Fibroblast of skin of abdomen (primary cell): ENCODE measurements at regions not wholly inside any gene's neighbourhood (a gene's known extent, or its start where the extent isn't known, plus 50 kb on each side); places are given as distances from the start of the nearest gene placed in this dataset.
"Not testable (repeated sequence)": the region's sequence is repeated elsewhere in the genome, so short reads cannot be mapped to it uniquely, and the experiment has no call there.

Experiments
- DNase-seq: peaks from one replicate; pipeline ENCODE4 v3.0.0-alpha.2; 2013

DNA sequence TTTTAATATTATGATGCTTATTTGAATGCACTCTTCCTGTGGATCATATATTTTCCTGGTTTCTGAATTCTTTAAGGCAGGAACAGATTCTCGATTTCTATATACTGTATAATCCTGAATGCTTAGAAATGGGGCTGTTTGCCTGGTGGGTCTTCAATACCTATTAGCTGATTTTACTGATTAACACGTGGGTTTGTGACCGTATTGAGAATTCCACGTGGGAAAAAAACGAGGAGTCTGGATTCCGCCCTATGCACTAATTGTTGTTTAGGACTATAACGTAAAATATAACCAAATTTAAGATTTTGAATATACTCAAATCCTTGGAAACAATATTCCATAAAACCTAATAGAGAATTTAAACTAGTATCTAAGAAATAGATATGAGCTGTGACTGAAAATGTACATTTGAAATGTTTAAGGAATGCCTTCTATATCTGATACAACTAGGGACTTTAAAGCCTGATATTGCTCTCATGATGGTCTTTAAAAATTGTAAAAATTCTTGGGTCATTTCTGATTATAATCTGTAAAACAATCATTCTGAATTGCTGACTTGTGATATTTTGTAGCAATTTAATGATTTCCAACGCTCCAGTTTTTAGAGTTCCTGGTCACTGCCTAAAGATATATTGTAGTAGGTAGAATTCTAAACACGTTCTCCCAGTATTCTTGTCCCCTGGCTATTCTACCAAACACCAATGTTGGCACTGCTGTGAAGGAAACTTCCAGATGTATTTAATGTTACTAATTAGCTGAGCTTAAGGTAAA is 93.6 kb upstream of the NOX3 start:
- DNase-seq = no peak

DNA sequence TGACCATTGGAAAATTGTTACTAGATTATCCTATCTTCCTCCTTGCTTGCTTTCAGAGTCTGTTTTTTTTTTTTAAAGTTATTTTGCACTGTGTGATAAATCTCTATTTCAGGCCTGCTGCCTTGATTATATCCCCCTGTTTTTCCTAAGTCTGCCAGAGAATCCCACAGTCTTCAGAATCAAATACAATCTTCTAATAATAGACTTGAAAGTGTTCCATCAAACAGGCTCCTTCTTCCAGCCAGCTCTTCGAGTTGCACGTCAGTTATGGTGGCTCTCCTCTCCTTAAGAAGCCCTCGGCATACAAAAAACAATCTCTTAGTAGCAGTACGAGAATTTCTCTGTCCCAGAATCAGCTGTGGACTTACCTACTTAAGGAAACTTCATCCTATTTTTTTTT is 92.9 kb upstream of the NOX3 start:
- DNase-seq = no peak

DNA sequence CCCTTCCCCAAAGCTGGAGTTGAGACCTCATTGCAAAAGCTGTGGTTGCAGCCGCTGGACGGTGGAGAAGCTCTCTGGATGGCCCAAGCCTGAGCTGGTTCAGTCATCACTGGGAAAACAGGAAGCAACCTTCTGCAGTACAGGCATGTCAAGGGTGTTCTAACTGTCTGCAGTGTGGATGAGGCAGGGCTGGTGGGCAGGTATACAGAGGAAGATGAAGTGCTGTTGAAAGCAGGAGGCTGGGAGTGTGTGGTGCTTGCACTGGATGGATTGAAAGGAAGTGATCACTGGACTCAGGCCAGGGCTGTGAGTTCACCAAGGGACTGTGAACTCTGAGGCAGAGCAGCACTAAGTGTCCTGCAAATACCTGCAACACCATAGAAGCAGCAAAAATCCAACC is 89.0 kb upstream of the NOX3 start:
- no peak for DNase-seq

DNA sequence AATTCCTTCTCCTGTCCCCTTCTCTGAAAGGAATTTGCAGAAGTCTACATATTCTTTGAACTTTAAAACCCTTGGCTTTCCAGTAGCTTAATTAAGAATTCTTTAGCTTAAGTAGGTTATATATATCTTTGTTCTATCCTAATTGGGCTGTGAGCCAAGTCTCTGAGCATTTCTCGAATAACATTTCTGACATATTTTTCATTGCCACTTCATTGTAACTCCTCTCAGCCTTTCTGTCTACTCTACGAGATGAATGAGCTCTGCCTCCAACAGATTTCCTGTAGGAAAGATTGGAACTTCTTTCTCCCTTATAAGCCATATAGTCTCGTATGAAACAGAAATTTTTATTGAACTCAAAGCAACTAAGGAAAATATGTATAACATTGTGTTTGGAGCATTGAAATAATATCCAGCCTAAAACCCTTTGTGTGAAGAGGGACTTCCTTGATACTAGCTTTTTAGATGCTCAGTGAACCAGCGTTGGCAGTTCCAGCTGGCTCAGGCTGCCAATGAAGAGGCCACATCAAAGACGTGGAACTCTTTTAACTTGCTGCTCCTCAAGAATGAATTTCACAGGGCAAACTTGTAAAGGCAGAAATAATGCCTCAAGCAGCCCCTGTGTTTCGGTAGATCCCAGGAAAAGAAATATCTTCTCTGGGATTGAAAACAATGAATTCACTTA is 87.7 kb upstream of the NOX3 start:
- DNase-seq = peak; percentile 80

DNA sequence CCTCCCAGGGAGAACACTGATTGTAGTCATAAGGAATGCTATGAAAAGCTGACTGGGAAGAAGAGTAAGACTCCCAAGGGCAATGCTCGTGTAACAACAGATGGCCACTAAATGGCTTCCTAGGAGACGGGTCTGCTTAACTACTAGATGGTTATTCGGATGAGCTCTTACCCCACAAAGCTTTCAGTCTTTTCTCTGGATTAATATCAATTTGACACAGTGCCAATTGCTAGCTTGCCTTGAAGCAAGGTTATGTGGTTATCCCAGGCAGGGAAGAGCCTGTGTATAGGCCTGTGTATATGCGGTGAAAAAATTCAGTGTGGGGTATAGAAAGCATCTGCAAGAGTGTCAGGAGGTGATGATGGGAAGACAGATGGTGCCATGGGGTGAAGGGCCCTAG is 86.4 kb upstream of the NOX3 start:
- DNase-seq = peak; percentile 47

DNA sequence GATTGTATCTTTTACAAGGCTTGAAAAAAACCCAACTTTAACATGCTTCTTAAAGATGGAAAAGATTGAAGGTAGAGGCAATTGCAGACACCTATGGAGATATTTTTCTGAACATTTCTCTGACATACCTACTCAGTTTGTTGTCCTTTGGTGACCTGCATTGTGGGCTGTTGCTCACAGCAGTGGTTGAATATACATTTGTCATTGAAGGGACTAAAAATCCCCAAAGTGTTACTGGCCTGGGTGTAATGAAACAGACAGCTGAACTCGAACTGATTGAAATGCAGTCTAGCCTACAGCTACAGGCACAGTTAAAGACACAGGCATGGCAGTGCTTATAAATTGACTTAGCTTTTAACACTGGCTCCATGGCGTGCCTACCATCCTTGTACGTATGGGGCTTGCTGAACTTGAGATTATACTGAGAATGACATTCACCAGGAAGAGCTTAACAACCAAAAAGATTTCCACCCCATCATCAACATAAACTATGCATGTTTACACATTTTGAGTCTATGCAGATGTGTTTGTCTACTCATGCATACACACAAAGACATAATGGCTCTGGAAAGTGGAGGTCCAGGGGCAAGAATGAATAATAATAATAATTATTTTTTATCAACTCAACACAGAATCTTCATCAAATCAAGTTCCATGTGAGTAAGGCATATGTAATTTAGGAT is 83.2 kb upstream of the NOX3 start:
- no peak for DNase-seq

DNA sequence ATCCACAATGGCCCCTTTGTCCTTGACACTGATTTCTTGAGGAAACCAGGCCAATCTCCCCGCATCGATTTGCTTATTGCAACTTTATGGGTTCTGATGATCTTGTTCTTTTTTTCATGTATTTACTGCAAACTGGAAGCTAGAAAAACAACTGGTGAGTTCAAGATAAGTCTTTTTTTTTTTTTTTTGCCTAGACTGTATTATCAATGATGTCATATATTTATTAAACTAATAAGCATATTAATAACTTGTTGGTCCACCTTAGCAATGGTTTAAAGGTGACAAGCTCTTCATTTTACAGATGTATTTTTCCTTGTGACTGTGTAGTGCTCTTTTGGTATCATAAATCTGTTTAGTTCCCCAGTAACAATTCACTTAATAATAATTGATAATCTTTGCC is 79.0 kb upstream of the NOX3 start:
- no peak for DNase-seq

DNA sequence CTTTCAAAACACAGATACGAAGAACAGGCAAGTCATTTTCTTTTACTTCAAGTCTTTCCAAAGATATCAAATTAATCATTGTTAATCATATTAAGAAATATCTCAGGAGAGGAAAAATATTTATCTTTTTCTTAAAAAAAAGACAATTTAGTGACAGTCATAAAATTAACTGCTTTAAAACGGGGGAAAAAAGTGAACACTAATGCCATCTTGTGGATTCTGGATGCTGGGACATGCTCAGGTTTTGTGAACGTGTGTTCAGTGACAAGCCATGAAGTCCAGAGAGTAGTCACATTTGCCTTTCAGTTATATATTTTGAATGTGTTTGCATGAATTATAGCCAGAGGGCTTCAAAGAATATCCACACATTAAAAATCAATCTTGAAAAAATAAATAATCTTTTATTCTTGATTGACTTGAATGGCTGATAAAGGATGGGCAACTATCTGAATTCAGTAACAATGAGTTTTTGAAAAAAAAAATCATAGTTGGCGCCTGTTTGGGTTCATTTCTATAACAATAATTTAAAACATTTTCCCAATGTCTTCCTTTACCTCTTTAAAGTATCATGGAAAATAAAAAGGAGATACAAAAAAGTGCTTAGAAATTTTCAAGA is 74.7 kb upstream of the NOX3 start:
- peak; percentile 47 for DNase-seq

DNA sequence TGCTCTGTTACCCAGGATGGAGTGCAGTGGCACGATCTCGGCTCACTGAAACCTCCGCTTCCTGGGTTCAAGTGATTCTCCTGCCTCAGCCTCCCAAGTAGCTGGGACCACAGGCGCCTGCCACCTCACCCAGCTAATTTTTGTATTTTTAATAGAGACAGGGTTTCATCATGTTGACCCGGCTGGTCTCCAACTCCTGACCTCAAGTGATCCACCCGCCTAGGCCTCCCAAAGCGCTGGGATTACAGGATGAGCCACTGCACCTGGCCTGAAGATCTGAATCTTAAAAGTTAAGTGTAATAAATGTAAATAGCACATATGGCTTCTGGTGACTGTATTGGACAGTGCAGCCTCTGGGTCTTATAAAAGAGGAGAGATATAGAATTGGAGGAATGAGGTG is 74.2 kb upstream of the NOX3 start:
- not testable (repeated sequence) for DNase-seq

DNA sequence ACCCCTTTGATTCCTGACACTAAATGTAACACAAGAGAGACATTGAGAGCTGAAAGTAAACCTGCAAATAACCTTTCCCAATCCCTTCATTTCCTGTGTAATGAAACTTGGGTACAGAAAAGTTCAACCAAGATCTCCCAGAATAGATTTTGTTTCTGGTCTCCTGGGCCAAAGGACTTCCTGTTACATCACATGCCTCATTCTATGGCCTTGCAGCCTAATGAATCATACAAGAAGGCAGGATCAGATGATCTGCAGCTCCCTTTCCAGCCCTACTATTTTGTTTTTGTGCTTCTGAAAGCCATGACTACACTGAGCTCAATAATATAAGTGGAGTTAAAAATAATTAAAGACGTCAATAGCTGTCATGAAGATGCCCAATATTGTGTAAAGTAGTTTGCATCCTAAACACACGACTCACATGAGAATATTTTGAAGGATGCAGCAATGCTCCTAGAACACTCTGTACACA is 73.4 kb upstream of the NOX3 start:
- peak; percentile 83 for DNase-seq

DNA sequence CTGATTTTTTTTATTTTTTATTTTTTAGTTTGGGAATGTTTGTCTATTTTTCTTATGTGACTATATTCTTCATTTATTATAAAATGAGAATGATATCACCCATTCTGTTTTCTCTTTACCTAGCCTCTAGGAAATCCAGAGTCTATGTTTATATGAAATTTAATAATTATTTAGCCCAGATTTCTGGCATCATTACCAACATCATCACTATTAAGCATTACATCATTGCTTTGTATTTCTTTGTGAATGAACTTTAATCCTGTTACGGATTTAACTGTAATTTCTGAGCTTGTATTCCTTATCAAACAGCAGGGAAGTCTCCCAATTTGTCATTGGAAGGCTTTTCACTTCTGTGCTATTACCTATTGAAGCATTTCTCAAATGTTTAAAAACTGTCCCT is 72.7 kb upstream of the NOX3 start:
- DNase-seq = no peak

DNA sequence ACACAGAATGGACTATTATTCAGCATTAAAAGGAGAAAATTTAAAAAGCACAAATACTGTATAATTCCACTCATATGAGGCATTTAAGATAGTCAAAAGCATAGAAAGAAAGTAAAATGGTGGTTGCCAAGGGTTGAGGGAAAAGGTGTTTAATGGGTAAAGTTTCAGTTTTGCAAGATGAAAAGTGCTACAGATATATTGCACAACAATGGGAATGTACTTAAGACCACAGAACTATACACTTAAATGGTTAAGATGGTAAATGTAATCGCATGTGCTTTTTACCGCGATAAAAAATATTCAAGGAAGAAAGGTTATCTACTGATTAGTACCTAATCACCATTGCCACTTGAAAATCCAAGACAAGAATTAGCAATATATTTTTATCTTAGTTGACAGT is 71.8 kb upstream of the NOX3 start:
- no peak for DNase-seq

DNA sequence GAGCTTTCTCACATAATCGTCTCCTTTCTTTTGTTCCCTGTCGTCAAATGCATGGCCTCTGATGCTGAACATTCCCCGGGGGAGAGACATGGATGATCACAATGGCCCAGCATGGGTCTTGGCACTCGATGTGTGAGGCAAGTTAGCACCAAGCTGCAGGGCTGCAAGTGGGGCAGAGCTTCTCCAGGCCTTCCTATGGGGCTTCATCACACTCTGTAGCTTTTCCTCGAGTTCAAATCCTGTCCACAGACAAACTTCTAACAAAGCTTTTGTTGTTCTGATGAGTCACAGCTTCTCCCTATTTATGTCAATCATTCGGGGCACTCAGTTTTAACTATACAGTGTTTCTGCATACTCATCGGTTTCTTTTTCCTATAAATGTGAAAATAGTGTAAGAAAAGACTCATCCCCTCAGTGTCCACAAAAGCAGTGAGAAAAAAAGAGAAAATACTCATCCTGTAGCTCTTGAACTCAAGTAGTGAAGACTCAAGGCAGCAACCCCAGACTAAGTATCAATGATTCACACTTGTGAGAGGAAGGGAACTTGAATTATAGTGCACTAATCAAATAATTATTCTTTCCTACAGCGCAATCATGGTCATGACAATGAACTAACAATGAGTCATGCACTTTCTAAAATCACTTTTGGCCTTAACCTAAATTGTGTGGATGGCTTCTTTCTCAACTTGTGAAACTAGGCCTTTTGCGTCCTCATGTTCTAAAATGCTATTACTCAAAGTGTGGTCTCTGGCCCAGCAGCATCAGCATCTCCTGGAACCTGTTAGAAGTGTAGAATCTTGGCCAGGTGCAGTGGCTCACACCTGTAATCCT is 68.4 kb upstream of the NOX3 start:
- peak; percentile 86 for DNase-seq

DNA sequence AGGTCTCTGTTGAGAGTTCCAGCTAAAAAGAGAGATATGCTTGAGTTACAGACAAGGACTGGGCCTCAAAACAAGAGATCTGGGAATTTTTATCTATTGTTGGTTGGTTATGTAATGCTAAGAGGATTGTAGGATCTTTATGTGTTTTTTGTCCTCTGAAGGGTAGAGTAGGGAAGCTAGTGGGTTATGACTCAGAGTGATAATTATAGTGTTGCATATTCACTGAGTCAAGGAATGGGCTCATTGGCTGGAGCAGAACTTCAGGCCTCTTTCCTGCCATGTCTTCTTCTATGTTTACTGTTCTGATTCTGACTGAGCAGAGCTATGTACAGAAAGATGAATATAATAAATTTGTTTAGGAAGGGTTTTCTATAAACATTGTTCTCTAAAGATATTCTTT is 66.1 kb upstream of the NOX3 start:
- peak; percentile 29 for DNase-seq

DNA sequence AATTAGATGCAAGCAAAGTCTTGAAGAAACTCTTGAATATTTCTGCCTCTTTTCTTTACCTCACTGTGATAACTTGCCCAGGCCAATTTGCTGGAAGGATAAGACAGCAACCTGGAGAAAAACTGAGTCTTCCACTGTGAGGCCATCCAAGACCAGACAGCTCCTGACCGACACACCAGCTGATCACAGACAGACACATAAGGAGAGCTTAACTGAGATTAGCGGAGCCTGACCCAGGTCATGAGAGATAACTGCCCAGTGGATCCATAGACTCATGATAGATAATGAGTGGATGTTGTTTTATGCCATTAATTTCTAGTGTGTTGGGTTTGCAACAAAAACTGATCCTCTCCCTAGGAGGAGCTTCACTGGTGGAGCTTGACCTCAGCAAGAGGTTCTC is 64.4 kb upstream of the NOX3 start:
- no peak for DNase-seq

DNA sequence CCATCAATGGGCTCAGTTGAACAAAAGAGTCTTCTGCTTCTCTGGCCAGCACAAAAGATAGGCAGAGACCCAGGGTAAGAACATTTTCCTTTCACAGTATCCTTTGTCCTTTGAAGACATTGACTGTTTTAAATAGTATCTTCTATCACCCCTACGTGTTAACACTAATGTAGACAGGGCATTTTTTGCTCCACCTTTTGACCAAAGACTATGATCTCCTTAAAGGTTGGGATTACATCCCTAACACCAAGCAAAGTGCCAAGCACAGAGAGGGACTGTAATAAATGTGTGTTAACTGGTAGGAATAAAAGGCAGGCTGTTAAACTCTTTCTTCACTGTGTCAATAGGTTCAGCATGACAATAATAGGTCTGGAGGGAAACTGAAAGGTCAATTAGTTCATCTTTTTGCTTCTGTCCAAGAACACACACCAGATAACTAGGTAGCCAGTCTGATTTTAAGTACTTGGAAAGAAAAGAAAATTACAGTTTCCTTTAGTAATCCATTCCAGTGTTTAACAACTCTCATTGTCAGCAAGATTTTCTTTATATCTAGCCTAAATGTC is 63.6 kb upstream of the NOX3 start:
- no peak for DNase-seq

DNA sequence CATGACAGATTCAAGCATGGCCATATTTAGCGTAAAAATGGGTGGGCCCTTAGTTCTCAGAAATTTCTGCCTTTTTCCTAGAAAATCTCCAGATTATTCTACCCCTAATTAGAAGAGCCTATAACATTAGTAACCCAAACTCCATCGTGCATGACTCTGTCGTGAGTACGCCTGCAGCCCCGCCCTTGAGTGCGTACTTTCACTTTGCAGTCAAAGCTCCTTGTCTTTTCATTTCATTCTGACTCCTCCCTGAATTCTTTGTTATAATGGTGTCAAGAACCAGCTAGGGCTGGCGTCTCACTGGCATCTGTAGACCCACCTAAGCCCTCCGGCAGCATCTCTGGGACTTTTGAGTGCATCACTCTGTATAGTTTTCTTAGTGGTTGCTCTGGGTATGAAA is 61.7 kb upstream of the NOX3 start:
- DNase-seq = no peak

DNA sequence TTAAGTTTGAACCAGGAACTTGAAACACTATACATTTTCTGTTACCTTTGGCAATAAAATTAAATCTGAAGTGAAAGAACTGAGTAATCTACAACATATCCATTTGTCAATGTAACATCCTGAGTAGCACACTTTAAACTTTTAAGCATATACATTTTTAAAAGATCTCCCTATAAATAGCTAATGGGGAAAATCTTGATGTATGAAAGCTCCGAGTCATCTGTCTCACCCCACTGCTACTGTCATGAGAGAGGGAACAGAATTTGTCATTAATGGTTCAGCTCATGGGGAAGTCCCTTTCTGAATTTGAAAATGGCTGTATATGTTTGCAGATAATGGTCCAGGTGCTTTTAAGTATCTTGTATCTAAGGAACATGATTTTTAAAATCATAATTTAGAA is 55.2 kb upstream of the NOX3 start:
- DNase-seq = no peak

DNA sequence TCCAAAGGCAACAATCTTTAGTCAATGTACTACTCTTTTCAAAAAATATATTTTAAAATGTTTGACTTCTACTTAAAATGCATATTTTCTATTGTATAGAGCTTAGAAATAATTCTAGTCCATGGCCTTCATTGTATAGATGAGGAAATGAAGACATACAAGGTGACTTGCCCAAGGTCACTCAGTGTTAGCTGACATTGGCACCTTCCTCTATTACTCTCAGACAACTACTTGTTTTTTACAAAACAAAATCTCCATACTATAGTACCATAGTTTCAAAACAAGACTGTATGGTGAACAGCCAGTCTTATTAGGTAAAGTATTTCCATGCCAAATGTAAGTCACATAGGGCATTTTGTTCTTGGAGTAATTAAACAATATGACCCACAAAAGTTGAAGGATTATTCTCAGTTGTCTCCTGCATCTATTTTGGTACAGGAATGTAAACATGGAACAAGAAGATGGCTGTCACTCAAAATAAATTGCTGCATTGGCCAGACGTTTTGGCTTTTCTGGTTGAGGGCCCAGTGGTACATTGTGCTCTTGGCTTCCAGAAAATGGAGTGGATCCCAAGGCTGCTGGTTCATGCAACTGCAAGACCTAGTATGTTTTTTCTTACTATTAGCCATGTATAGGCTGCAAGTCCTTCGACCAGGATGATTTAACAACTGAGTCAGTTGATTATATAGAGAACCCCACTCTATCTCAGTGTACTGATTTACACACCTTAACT is 54.3 kb upstream of the NOX3 start:
- no peak for DNase-seq

DNA sequence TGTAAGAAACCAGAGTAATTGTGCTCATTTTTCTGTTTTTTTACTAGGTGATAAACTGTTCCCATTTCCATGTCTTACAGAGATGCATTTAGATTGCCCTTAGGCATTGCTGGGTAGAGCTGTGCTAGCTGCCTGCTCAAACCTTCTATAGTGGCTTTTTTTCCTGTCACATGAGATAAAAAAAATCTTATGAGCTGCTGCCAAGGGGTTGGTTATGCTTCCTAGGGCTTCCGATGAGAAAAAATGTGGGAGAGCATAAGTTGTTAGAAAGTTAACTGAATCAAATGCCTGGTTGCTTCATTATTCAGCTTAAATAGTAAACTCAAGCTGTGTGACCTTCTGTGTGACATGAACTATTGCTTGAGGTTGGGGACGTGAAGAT is 50.0 kb upstream of the NOX3 start:
- DNase-seq = no peak
